IPS DF 4.7 (cell line): ENCODE measurements at regions not wholly inside any gene's neighbourhood (a gene's known extent, or its start where the extent isn't known, plus 50 kb on each side); places are given as distances from the start of the nearest gene placed in this dataset.

ENCODE experiments used
- DNase-seq: peaks from one replicate; pipeline ENCODE4 v3.0.0-alpha.2; 2013; ENCODE audit warnings: low spot score; ENCODE audit errors: extremely low read depth

GRCh38 chr5:61622156-61622555 lies 290.1 kb downstream of the ZSWIM6 start:
- DNase-seq, result no peak

GRCh38 chr5:61623401-61624069 lies 291.5 kb downstream of the ZSWIM6 start:
- no peak for DNase-seq

GRCh38 chr5:61624553-61625136 lies 292.6 kb downstream of the ZSWIM6 start:
- no peak for DNase-seq

GRCh38 chr5:61625137-61625561 lies 293.1 kb downstream of the ZSWIM6 start:
- DNase-seq, result no peak

GRCh38 chr5:61625681-61626621 lies 293.9 kb downstream of the ZSWIM6 start:
- no peak for DNase-seq

- no peak for DNase-seq
Observed at GRCh38 chr5:61626639-61627282, 294.7 kb downstream of the ZSWIM6 start.

- no peak for DNase-seq
Observed at GRCh38 chr5:61627531-61627930, 295.5 kb downstream of the ZSWIM6 start.

- no peak for DNase-seq
Observed at GRCh38 chr5:61630908-61631307, 298.9 kb downstream of the ZSWIM6 start.

GRCh38 chr5:61631438-61631941 lies 299.4 kb downstream of the ZSWIM6 start:
- DNase-seq, result no peak

GRCh38 chr5:61632064-61632463 lies 300.0 kb downstream of the ZSWIM6 start:
- no peak for DNase-seq

GRCh38 chr5:61635271-61635670 lies 303.2 kb downstream of the ZSWIM6 start:
- no peak for DNase-seq

GRCh38 chr5:61637566-61637965 lies 305.5 kb downstream of the ZSWIM6 start:
- DNase-seq, result no peak

- DNase-seq, result no peak
Observed at GRCh38 chr5:61638476-61638875, 306.4 kb downstream of the ZSWIM6 start.

GRCh38 chr5:61640179-61641021 lies 308.3 kb downstream of the ZSWIM6 start:
- DNase-seq, result no peak

GRCh38 chr5:61641748-61642565 lies 309.9 kb downstream of the ZSWIM6 start:
- DNase-seq, result no peak

- no peak for DNase-seq
Observed at GRCh38 chr5:61647672-61648071, 315.6 kb downstream of the ZSWIM6 start.

- no peak for DNase-seq
Observed at GRCh38 chr5:61649231-61649630, 317.2 kb downstream of the ZSWIM6 start.

- DNase-seq, result no peak
Observed at GRCh38 chr5:61649971-61650370, 317.9 kb downstream of the ZSWIM6 start.

- no peak for DNase-seq
Observed at GRCh38 chr5:61650661-61651060, 318.6 kb downstream of the ZSWIM6 start.

- DNase-seq, result no peak
Observed at GRCh38 chr5:61651195-61651594, 319.1 kb downstream of the ZSWIM6 start.
